CD8-positive, alpha-beta memory T cell (primary cell): ENCODE measurements at regions not wholly inside any gene's neighbourhood (a gene's known extent, or its start where the extent isn't known, plus 50 kb on each side); places are given as distances from the start of the nearest gene placed in this dataset.

Experiments
- CTCF ChIA-PET: fragments of 350-600 bp; sonication (Branson Sonifier 250); formaldehyde crosslinking; loops from one replicate; lab custom pipeline; 2021; ENCODE audit warnings: antibody characterized with exemption; lab: Charles Lee
- POLR2A ChIA-PET: fragments of 350-600 bp; sonication (Branson Sonifier 250); formaldehyde crosslinking; loops from one replicate; lab custom pipeline; 2021; ENCODE audit warnings: antibody characterized with exemption; lab: Charles Lee
- DNase-seq, 5 donors: peaks; one replicate each; pipeline versions ENCODE4 v3.0.0 to v3.0.0-alpha.2; 2020 to 2022; ENCODE audit warnings: mixed read lengths in 1 of 5
- H3K27ac ChIP-seq: one replicate; pipeline ENCODE4 v1.7.0; 2013; ENCODE audit warnings: low read depth, mild to moderate bottlenecking, low read length, moderate library complexity
- H3K27me3 ChIP-seq: 2 replicates; pipeline ENCODE4 v1.7.0; 2013; ENCODE audit warnings: low read length, mild to moderate bottlenecking; ENCODE audit not compliant: insufficient read depth, poor library complexity, severe bottlenecking
- H3K36me3 ChIP-seq: 2 replicates; pipeline ENCODE4 v1.7.0; 2013; ENCODE audit warnings: mild to moderate bottlenecking, low read length, moderate library complexity; ENCODE audit not compliant: insufficient read depth
- H3K4me1 ChIP-seq: 2 replicates; pipeline ENCODE4 v1.7.0; 2013; ENCODE audit warnings: mild to moderate bottlenecking, low read length, moderate library complexity; ENCODE audit not compliant: insufficient read depth
- H3K4me3 ChIP-seq: 2 replicates; pipeline ENCODE4 v1.7.0; 2013; ENCODE audit warnings: mild to moderate bottlenecking, low read length
- H3K9me3 ChIP-seq: 2 replicates; pipeline ENCODE4 v1.7.0; 2013; ENCODE audit warnings: mild to moderate bottlenecking, low read length
- H3K27ac Mint-ChIP-seq, 8 donors: one replicate each; pipeline ENCODE4 v1.8.0; 2020 to 2021; ENCODE audit warnings: mixed read lengths in 8 of 8, mild to moderate bottlenecking in 6 of 8, inconsistent platforms in 3 of 8, moderate library complexity in 3 of 8
- H3K27me3 Mint-ChIP-seq, 2 donors: one replicate each; pipeline ENCODE4 v1.8.0; 2020 to 2021; ENCODE audit warnings: mixed read lengths in 2 of 2, mild to moderate bottlenecking in 1 of 2, moderate library complexity in 1 of 2
- H3K36me3 Mint-ChIP-seq, 3 donors: one replicate each; pipeline ENCODE4 v1.8.0; 2020 to 2021; ENCODE audit warnings: mixed read lengths in 3 of 3, inconsistent platforms in 1 of 3, mild to moderate bottlenecking in 1 of 3
- H3K4me1 Mint-ChIP-seq, 3 donors: one replicate each; pipeline ENCODE4 v1.8.0; 2020 to 2021; ENCODE audit warnings: mixed read lengths in 3 of 3, inconsistent platforms in 1 of 3, mild to moderate bottlenecking in 1 of 3
- H3K4me3 Mint-ChIP-seq, 7 donors: one replicate each; pipeline ENCODE4 v1.8.0; 2020 to 2021; ENCODE audit warnings: mixed read lengths in 7 of 7, mild to moderate bottlenecking in 6 of 7, moderate library complexity in 4 of 7, inconsistent platforms in 2 of 7
- H3K9me3 Mint-ChIP-seq, 5 donors: one replicate each; pipeline ENCODE4 v1.8.0; 2020 to 2022; ENCODE audit warnings: mixed read lengths in 5 of 5, mild to moderate bottlenecking in 3 of 5, moderate library complexity in 2 of 5, inconsistent platforms in 1 of 5

GRCh38 chr3:163016251-163016650, 1519.6 kb downstream of the OTOL1 start:
- no peaks in the 10 kb centered on the region for H3K27me3 Mint-ChIP-seq
- Histone ChIP-seq H3K9me3 (no peaks in the 10 kb centered on the region), H3K4me1 (no peaks in the 10 kb centered on the region), H3K4me3 (no peak overlapping the region), H3K27me3 (no peaks in the 10 kb centered on the region), H3K36me3 (no peaks in the 10 kb centered on the region), H3K27ac (no peak overlapping the region)
- H3K4me1 Mint-ChIP-seq, result no peaks in the 10 kb centered on the region
- no peaks in the 10 kb centered on the region for H3K36me3 Mint-ChIP-seq
- CTCF ChIA-PET, result no interaction called here
- no peak overlapping the region for H3K4me3 Mint-ChIP-seq
- DNase-seq, result no peak
- peaks cover 2 to 30% (median 14%) of the 10 kb centered on the region in 5 donors for H3K9me3 Mint-ChIP-seq
- POLR2A ChIA-PET, result no interaction called here
- H3K27ac Mint-ChIP-seq, result no peak overlapping the region

- Histone ChIP-seq H3K36me3 (no peaks in the 10 kb centered on the region), H3K27me3 (no peaks in the 10 kb centered on the region), H3K4me3 (no peak overlapping the region), H3K4me1 (no peaks in the 10 kb centered on the region), H3K9me3 (no peaks in the 10 kb centered on the region), H3K27ac (no peak overlapping the region)
- no peak overlapping the region for H3K4me3 Mint-ChIP-seq
- DNase-seq, result no peak
- H3K4me1 Mint-ChIP-seq, result no peaks in the 10 kb centered on the region
- no peaks in the 10 kb centered on the region for H3K27me3 Mint-ChIP-seq
- H3K36me3 Mint-ChIP-seq, result no peaks in the 10 kb centered on the region
- H3K27ac Mint-ChIP-seq, result no peak overlapping the region
- H3K9me3 Mint-ChIP-seq, result peaks cover 4 to 27% (median 12%) of the 10 kb centered on the region in 5 donors
- ChIA-PET POLR2A (no interaction called here), CTCF (no interaction called here)
These were observed 1521.5 kb downstream of the OTOL1 start for GRCh38 chr3:163018067-163018466.

GRCh38 chr3:163018664-163019063, 1522.1 kb downstream of the OTOL1 start:
- no peaks in the 10 kb centered on the region for H3K4me1 Mint-ChIP-seq
- H3K27me3 Mint-ChIP-seq, result no peaks in the 10 kb centered on the region
- ChIA-PET POLR2A (no interaction called here), CTCF (no interaction called here)
- H3K27ac Mint-ChIP-seq, result no peak overlapping the region
- peaks cover 4 to 27% (median 11%) of the 10 kb centered on the region in 5 donors for H3K9me3 Mint-ChIP-seq
- Histone ChIP-seq H3K4me3 (no peak overlapping the region), H3K9me3 (no peaks in the 10 kb centered on the region), H3K27me3 (no peaks in the 10 kb centered on the region), H3K36me3 (no peaks in the 10 kb centered on the region), H3K4me1 (no peaks in the 10 kb centered on the region), H3K27ac (no peak overlapping the region)
- no peak overlapping the region for H3K4me3 Mint-ChIP-seq
- no peak for DNase-seq
- H3K36me3 Mint-ChIP-seq, result no peaks in the 10 kb centered on the region

- H3K4me3 ChIP-seq, result no peak overlapping the region
- H3K4me1 ChIP-seq, result no peaks in the 10 kb centered on the region
- ChIA-PET POLR2A (no interaction called here), CTCF (no interaction called here)
- no peaks in the 10 kb centered on the region for H3K27me3 ChIP-seq
- no peaks in the 10 kb centered on the region for H3K9me3 ChIP-seq
- H3K36me3 ChIP-seq, result no peaks in the 10 kb centered on the region
- no peaks in the 10 kb centered on the region for H3K4me1 Mint-ChIP-seq
- no peak overlapping the region for H3K4me3 Mint-ChIP-seq
- H3K27me3 Mint-ChIP-seq, result no peaks in the 10 kb centered on the region
- DNase-seq, result no peak
- no peak overlapping the region for H3K27ac Mint-ChIP-seq
- H3K27ac ChIP-seq, result no peak overlapping the region
- no peaks in the 10 kb centered on the region for H3K36me3 Mint-ChIP-seq
- H3K9me3 Mint-ChIP-seq, result peaks cover 2 to 27% (median 11%) of the 10 kb centered on the region in 5 donors
These were observed 1522.7 kb downstream of the OTOL1 start for GRCh38 chr3:163019260-163019659.

GRCh38 chr3:163033652-163034051, 1537.0 kb downstream of the OTOL1 start:
- H3K27me3 ChIP-seq, result no peaks in the 10 kb centered on the region
- Mint-ChIP-seq H3K4me3 (no peak overlapping the region), H3K27me3 (no peaks in the 10 kb centered on the region), H3K36me3 (no peaks in the 10 kb centered on the region), H3K4me1 (no peaks in the 10 kb centered on the region), H3K9me3 (peaks cover 0 to 27% (median 3%) of the 10 kb centered on the region in 5 donors), H3K27ac (no peak overlapping the region)
- no peak overlapping the region for H3K27ac ChIP-seq
- no peaks in the 10 kb centered on the region for H3K4me1 ChIP-seq
- no peaks in the 10 kb centered on the region for H3K36me3 ChIP-seq
- H3K9me3 ChIP-seq, result no peaks in the 10 kb centered on the region
- DNase-seq, result no peak
- ChIA-PET CTCF (no interaction called here), POLR2A (no interaction called here)
- no peak overlapping the region for H3K4me3 ChIP-seq

GRCh38 chr3:163039636-163040035, 1543.0 kb downstream of the OTOL1 start:
- H3K36me3 Mint-ChIP-seq, result no peaks in the 10 kb centered on the region
- peaks cover 8 to 33% (median 18%) of the 10 kb centered on the region in 5 donors for H3K9me3 Mint-ChIP-seq
- no peaks in the 10 kb centered on the region for H3K27me3 Mint-ChIP-seq
- no peak overlapping the region for H3K4me3 Mint-ChIP-seq
- Histone ChIP-seq H3K4me1 (no peaks in the 10 kb centered on the region), H3K4me3 (no peak overlapping the region), H3K27ac (no peak overlapping the region), H3K27me3 (no peaks in the 10 kb centered on the region), H3K36me3 (no peaks in the 10 kb centered on the region), H3K9me3 (no peaks in the 10 kb centered on the region)
- no peaks in the 10 kb centered on the region for H3K4me1 Mint-ChIP-seq
- DNase-seq, result no peak
- ChIA-PET POLR2A (no interaction called here), CTCF (no interaction called here)
- no peak overlapping the region for H3K27ac Mint-ChIP-seq

- Histone ChIP-seq H3K27me3 (no peaks in the 10 kb centered on the region), H3K36me3 (no peaks in the 10 kb centered on the region), H3K4me3 (no peak overlapping the region), H3K4me1 (no peaks in the 10 kb centered on the region), H3K27ac (no peak overlapping the region), H3K9me3 (no peaks in the 10 kb centered on the region)
- Mint-ChIP-seq H3K36me3 (no peaks in the 10 kb centered on the region), H3K9me3 (peaks cover 10 to 24% (median 18%) of the 10 kb centered on the region in 5 donors), H3K27ac (no peak overlapping the region), H3K27me3 (no peaks in the 10 kb centered on the region), H3K4me3 (no peak overlapping the region), H3K4me1 (no peaks in the 10 kb centered on the region)
- ChIA-PET CTCF (no interaction called here), POLR2A (no interaction called here)
- no peak for DNase-seq
These were observed 1546.5 kb downstream of the OTOL1 start for GRCh38 chr3:163043074-163043473.

GRCh38 chr3:163045945-163046344, 1549.3 kb downstream of the OTOL1 start:
- Histone ChIP-seq H3K27me3 (no peaks in the 10 kb centered on the region), H3K36me3 (no peaks in the 10 kb centered on the region), H3K4me3 (no peak overlapping the region), H3K27ac (no peak overlapping the region), H3K9me3 (no peaks in the 10 kb centered on the region), H3K4me1 (no peaks in the 10 kb centered on the region)
- Mint-ChIP-seq H3K4me3 (no peak overlapping the region), H3K4me1 (no peaks in the 10 kb centered on the region), H3K36me3 (no peaks in the 10 kb centered on the region), H3K27ac (no peak overlapping the region), H3K9me3 (peaks cover 8 to 20% (median 15%) of the 10 kb centered on the region in 5 donors), H3K27me3 (no peaks in the 10 kb centered on the region)
- no peak for DNase-seq
- ChIA-PET POLR2A (no interaction called here), CTCF (no interaction called here)

GRCh38 chr3:163048881-163049280, 1552.3 kb downstream of the OTOL1 start:
- CTCF ChIA-PET, result no interaction called here
- no peaks in the 10 kb centered on the region for H3K27me3 ChIP-seq
- Mint-ChIP-seq H3K36me3 (peaks cover 0 to under 1% (median 0%) of the 10 kb centered on the region in 3 donors), H3K27me3 (no peaks in the 10 kb centered on the region), H3K27ac (no peak overlapping the region), H3K9me3 (peaks cover 0 to 9% (median 2%) of the 10 kb centered on the region in 5 donors), H3K4me1 (no peaks in the 10 kb centered on the region), H3K4me3 (no peak overlapping the region)
- no peaks in the 10 kb centered on the region for H3K36me3 ChIP-seq
- POLR2A ChIA-PET, result no interaction called here
- no peaks in the 10 kb centered on the region for H3K4me1 ChIP-seq
- no peaks in the 10 kb centered on the region for H3K9me3 ChIP-seq
- H3K27ac ChIP-seq, result no peak overlapping the region
- no peak overlapping the region for H3K4me3 ChIP-seq
- no peak for DNase-seq
